Ishikawa (cell line): ENCODE measurements at regions not wholly inside any gene's neighbourhood (a gene's known extent, or its start where the extent isn't known, plus 50 kb on each side); places are given as distances from the start of the nearest gene placed in this dataset.

Experiments used
- EP300 ChIP-seq: IDR thresholded peaks from 2 replicates; pipeline ENCODE4 v1.6.1; 2012; ENCODE audit warnings: borderline replicate concordance
- REST ChIP-seq: IDR thresholded peaks from 2 replicates; pipeline ENCODE4 v1.6.1; 2012; ENCODE audit warnings: low read depth, mild to moderate bottlenecking
- YY1 ChIP-seq: IDR thresholded peaks from 2 replicates; pipeline ENCODE4 v1.6.1; 2012; ENCODE audit warnings: low read depth
- TF ChIP-seq, protein P1 (sequence below): IDR thresholded peaks from 2 replicates; pipeline ENCODE4 v1.6.1; 2012

- TF ChIP-seq YY1 (no peak), REST (no peak), EP300 (no peak)
- TF ChIP-seq, protein P1, sequence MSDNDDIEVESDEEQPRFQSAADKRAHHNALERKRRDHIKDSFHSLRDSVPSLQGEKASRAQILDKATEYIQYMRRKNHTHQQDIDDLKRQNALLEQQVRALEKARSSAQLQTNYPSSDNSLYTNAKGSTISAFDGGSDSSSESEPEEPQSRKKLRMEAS: no peak
Observed at GRCh38 chr5:13540168-13540750, 404.2 kb downstream of the DNAH5 start.
